ENCODE measurements at regions not wholly inside any gene's neighbourhood (a gene's known extent, or its start where the extent isn't known, plus 50 kb on each side); places are given as distances from the start of the nearest gene placed in this dataset.

DNA sequence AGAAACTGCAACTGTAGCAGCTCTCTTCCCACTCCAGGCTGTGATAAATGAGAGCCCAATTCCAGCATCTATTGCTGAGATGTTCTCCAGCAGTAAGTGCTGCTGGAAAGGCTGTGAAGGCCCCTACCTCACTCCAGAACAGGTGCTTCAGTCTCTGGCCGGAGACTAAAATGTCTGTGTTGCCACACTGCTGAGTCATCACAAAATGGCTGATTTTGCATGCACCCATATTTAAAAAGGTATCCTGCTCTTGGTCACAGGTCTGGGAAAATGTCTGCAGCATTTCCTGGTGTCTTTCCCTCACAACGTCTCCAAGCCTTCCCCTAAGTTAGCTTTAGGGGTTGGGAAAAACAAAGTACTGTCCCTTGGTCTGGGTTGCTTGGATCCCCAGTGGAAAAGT lies 95.1 kb downstream of the TPBG start:
- TF ChIP-seq, protein P1, sequence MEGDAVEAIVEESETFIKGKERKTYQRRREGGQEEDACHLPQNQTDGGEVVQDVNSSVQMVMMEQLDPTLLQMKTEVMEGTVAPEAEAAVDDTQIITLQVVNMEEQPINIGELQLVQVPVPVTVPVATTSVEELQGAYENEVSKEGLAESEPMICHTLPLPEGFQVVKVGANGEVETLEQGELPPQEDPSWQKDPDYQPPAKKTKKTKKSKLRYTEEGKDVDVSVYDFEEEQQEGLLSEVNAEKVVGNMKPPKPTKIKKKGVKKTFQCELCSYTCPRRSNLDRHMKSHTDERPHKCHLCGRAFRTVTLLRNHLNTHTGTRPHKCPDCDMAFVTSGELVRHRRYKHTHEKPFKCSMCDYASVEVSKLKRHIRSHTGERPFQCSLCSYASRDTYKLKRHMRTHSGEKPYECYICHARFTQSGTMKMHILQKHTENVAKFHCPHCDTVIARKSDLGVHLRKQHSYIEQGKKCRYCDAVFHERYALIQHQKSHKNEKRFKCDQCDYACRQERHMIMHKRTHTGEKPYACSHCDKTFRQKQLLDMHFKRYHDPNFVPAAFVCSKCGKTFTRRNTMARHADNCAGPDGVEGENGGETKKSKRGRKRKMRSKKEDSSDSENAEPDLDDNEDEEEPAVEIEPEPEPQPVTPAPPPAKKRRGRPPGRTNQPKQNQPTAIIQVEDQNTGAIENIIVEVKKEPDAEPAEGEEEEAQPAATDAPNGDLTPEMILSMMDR (IDR thresholded peaks at IDR 0.05), result no peak
- no peak for TF ChIP-seq POLR2A (IDR thresholded peaks at IDR 0.05)
